Bronchial epithelial cell (primary cell): ENCODE measurements at regions not wholly inside any gene's neighbourhood (a gene's known extent, or its start where the extent isn't known, plus 50 kb on each side); places are given as distances from the start of the nearest gene placed in this dataset.

Experiments
- DNase-seq: peaks from one replicate; pipeline ENCODE4 v3.0.0-alpha.2; 2010; ENCODE audit warnings: low read depth
- FAIRE-seq: peaks from 2 replicates; lab custom pipeline; 2011; peaks lifted over from hg19 to GRCh38; lab: Jason Lieb, UNC
- H3K27me3 ChIP-seq: 2 replicates; pipeline ENCODE4 v1.5.1; 2011; ENCODE audit warnings: low read length; ENCODE audit not compliant: control insufficient read depth, insufficient read depth
- H3K36me3 ChIP-seq: 2 replicates; pipeline ENCODE4 v1.5.1; 2011; ENCODE audit warnings: low read length; ENCODE audit not compliant: control insufficient read depth, insufficient read depth
- H3K4me3 ChIP-seq: 2 replicates; pipeline ENCODE4 v1.5.1; 2011; ENCODE audit warnings: mild to moderate bottlenecking, low read depth, low read length, control low read depth
- TF ChIP-seq, protein P1 (sequence below): IDR thresholded peaks from 2 replicates; pipeline ENCODE4 v1.5.1; 2011; ENCODE audit warnings: mild to moderate bottlenecking, moderate library complexity, low read length, control low read depth, inconsistent platforms; ENCODE audit not compliant: insufficient read depth, severe bottlenecking

DNA sequence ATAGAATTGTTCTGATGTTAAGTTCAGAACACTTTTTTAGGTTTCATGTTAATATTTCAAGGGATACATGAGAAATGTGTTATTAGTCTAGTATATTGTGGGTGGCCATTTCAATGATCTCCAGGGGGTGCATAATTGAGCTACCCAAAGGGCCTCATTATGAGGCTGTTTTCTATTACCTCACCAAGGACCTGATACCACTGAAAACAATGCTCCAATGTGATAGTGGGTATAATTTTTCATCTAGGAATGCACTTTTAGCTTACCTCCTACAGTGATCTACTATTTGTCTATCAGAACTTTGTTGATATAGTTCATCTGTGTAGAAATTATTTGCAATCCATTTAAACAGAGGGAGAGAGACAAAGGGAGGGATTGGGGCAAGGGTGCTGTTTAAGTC is 106.8 kb upstream of the HS3ST5 start:
- TF ChIP-seq, protein P1, sequence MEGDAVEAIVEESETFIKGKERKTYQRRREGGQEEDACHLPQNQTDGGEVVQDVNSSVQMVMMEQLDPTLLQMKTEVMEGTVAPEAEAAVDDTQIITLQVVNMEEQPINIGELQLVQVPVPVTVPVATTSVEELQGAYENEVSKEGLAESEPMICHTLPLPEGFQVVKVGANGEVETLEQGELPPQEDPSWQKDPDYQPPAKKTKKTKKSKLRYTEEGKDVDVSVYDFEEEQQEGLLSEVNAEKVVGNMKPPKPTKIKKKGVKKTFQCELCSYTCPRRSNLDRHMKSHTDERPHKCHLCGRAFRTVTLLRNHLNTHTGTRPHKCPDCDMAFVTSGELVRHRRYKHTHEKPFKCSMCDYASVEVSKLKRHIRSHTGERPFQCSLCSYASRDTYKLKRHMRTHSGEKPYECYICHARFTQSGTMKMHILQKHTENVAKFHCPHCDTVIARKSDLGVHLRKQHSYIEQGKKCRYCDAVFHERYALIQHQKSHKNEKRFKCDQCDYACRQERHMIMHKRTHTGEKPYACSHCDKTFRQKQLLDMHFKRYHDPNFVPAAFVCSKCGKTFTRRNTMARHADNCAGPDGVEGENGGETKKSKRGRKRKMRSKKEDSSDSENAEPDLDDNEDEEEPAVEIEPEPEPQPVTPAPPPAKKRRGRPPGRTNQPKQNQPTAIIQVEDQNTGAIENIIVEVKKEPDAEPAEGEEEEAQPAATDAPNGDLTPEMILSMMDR: no peak
- FAIRE-seq (no peak), DNase-seq (no peak)
- Histone ChIP-seq H3K27me3 (no peaks in the 10 kb centered on the region), H3K36me3 (no peaks in the 10 kb centered on the region), H3K4me3 (no peak overlapping the region)

DNA sequence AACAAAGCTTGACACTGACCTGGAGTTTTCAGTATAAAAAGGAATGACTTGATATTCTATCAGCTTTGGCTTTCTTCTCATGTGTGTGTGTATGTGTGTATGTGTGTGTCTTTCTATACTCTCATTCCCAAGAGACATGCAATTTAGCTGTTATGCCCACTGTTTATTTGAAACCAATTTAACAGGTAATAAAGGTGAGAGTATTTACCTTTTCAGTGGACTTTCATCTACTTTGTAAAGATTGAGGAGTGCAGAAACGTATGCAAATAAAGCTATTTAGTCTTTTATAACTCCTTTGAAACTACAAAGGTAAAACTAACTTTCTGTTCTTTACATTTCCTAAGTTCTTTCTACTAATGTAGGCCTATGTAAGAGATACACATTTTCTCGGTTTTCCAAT is 103.5 kb upstream of the HS3ST5 start:
- Histone ChIP-seq H3K36me3 (no peaks in the 10 kb centered on the region), H3K4me3 (no peak overlapping the region), H3K27me3 (no peaks in the 10 kb centered on the region)
- FAIRE-seq (no peak), DNase-seq (no peak)
- TF ChIP-seq, protein P1: no peak

DNA sequence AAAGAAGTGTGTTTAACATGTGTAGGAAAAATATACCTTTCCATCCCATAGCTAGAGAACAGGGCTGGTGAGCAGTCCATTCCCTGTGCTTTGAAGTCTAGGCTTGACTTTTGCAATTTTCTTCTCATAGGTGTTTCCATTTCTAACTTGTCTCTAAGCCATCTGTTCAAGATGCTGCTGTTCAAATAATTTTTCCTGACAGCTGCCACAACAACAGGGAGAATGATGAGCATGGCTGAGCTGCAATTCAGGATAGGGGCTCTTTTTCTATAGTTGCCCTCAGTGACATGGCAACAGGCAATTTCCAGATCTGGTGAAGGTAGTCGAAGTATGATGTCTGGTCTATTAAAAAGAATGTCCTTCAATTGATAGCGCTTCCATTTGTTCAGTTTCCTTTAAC is 103.0 kb upstream of the HS3ST5 start:
- FAIRE-seq: no peak
- TF ChIP-seq, protein P1: no peak

DNA sequence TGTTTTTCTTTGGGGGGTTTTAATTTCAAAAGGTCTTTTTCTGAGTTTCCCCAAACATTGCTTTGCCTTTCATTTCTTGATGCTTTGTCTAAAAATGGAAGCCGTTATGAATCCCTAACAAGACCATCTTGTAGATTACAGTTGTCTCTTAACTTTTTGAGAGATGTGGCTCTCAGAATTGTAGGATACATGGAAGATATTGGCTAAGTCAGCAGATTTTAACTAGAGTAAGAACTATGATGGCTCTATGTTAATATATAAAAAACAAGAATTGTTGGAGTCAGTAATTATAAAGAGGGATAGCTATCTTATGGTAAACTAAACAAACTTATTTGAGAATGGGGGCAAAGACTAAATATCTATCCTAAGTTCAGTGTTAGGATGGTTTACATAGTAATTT is 96.6 kb upstream of the HS3ST5 start:
- Histone ChIP-seq H3K27me3 (no peaks in the 10 kb centered on the region), H3K4me3 (no peak overlapping the region), H3K36me3 (no peaks in the 10 kb centered on the region)
- DNase-seq (no peak), FAIRE-seq (no peak)
- TF ChIP-seq, protein P1: no peak

More for the DNA sequence above, 103.0 kb upstream of the HS3ST5 start:
- Histone ChIP-seq H3K27me3 (no peaks in the 10 kb centered on the region), H3K4me3 (no peak overlapping the region), H3K36me3 (no peaks in the 10 kb centered on the region)
- no peak for DNase-seq

DNA sequence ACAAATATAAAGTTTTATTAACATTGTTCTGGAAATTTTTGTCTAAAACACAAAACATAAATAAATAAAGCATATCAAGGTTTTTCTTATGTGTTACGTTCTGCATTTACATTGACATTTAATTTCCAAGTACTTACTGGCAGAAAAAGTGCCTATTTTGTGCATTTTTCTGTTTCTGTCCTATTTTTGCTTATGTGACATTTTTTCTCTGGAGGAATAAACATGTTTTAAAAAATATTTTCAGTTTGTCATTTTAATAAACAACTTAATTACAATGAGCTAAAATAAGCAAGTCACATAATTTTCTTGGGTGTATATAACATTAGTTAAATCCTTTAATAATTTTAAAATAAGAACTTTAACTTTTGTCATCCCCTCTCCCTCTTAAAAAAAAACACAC is 94.4 kb upstream of the HS3ST5 start:
- H3K27me3 ChIP-seq: no peaks in the 10 kb centered on the region
- FAIRE-seq: no peak
- H3K4me3 ChIP-seq: no peak overlapping the region
- H3K36me3 ChIP-seq: no peaks in the 10 kb centered on the region
- TF ChIP-seq, protein P1: no peak
- no peak for DNase-seq

DNA sequence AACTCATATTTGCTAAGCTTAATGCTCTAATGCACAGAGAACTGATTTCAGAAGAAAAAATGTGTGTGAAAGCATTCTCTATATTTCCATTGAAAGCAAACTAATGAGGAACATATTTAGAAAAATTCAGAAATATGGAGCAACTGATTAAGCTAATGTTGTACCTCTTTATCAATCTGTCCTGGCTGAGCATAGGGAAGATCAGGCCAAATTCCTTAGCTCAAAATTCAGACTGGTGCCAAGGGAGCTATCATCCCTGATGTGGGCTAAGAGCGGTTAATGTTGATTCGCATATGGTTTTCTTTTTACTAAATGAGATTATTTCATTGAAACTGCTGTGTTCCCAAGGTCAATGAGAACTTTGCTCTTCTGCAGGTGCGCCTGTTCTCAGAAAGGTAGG is 93.9 kb upstream of the HS3ST5 start:
- no peak for FAIRE-seq

More for the DNA sequence above, 93.9 kb upstream of the HS3ST5 start:
- TF ChIP-seq, protein P1: no peak
- Histone ChIP-seq H3K27me3 (no peaks in the 10 kb centered on the region), H3K36me3 (no peaks in the 10 kb centered on the region), H3K4me3 (no peak overlapping the region)
- no peak for DNase-seq
